Activated naive CD4-positive, alpha-beta T cell treated with anti-CD3 and anti-CD28 coated beads for 36 hours (primary cell): ENCODE measurements at regions not wholly inside any gene's neighbourhood (a gene's known extent, or its start where the extent isn't known, plus 50 kb on each side); places are given as distances from the start of the nearest gene placed in this dataset.

Source experiments
- CTCF ChIA-PET: fragments of 350-600 bp; sonication (Branson Sonifier 250); formaldehyde crosslinking; loops from one replicate; lab custom pipeline; 2021; ENCODE audit warnings: antibody characterized with exemption; lab: Charles Lee
- DNase-seq: peaks from one replicate; pipeline ENCODE4 v3.0.0-alpha.2; 2020
- H3K27ac Mint-ChIP-seq: one replicate; pipeline ENCODE4 v1.8.0; 2021; ENCODE audit warnings: mild to moderate bottlenecking, mixed read lengths
- H3K27me3 Mint-ChIP-seq: one replicate; pipeline ENCODE4 v1.8.0; 2021; ENCODE audit warnings: low read depth, mixed read lengths
- H3K36me3 Mint-ChIP-seq: one replicate; pipeline ENCODE4 v1.8.0; 2021; ENCODE audit warnings: low read depth, mixed read lengths
- H3K4me1 Mint-ChIP-seq: one replicate; pipeline ENCODE4 v1.8.0; 2021; ENCODE audit warnings: low read depth, mixed read lengths
- H3K4me3 Mint-ChIP-seq: one replicate; pipeline ENCODE4 v1.8.0; 2021; ENCODE audit warnings: mild to moderate bottlenecking, moderate library complexity, mixed read lengths
- H3K9me3 Mint-ChIP-seq: one replicate; pipeline ENCODE4 v1.8.0; 2021; ENCODE audit warnings: mixed read lengths
- intact Hi-C: fragments of 100-400 bp; cut with micrococcal nuclease; formaldehyde crosslinking; loops from one replicate; pipeline ENCODE4 v1.15.1; 2023

GRCh38 chr1:37277366-37277765 lies 197.0 kb upstream of the ZC3H12A start:
- CTCF ChIA-PET, result no interaction called here
- Mint-ChIP-seq H3K27ac (no peak overlapping the region), H3K36me3 (no peaks in the 10 kb centered on the region), H3K4me1 (no peaks in the 10 kb centered on the region), H3K27me3 (peaks cover 27% of the 10 kb centered on the region), H3K4me3 (no peak overlapping the region), H3K9me3 (peaks cover 8% of the 10 kb centered on the region)
- intact Hi-C loops, result no loop called here
- no peak for DNase-seq

GRCh38 chr1:37281354-37281753 lies 193.0 kb upstream of the ZC3H12A start:
- H3K4me3 Mint-ChIP-seq, result no peak overlapping the region
- DNase-seq, result no peak
- H3K9me3 Mint-ChIP-seq, result peaks cover 8% of the 10 kb centered on the region
- intact Hi-C loops, result no loop called here
- no peak overlapping the region for H3K27ac Mint-ChIP-seq
- CTCF ChIA-PET, result no interaction called here
- peaks cover 27% of the 10 kb centered on the region for H3K27me3 Mint-ChIP-seq
- H3K4me1 Mint-ChIP-seq, result no peaks in the 10 kb centered on the region
- no peaks in the 10 kb centered on the region for H3K36me3 Mint-ChIP-seq

GRCh38 chr1:37282764-37283163 lies 191.6 kb upstream of the ZC3H12A start:
- H3K9me3 Mint-ChIP-seq, result peaks cover 8% of the 10 kb centered on the region
- CTCF ChIA-PET, result no interaction called here
- intact Hi-C loops, result no loop called here
- H3K36me3 Mint-ChIP-seq, result no peaks in the 10 kb centered on the region
- H3K4me1 Mint-ChIP-seq, result no peaks in the 10 kb centered on the region
- no peak overlapping the region for H3K4me3 Mint-ChIP-seq
- no peak overlapping the region for H3K27ac Mint-ChIP-seq
- H3K27me3 Mint-ChIP-seq, result peaks cover 17% of the 10 kb centered on the region
- no peak for DNase-seq

GRCh38 chr1:37284053-37284452 lies 190.3 kb upstream of the ZC3H12A start:
- Mint-ChIP-seq H3K4me1 (peaks cover 4% of the 10 kb centered on the region), H3K27me3 (peaks cover 17% of the 10 kb centered on the region), H3K9me3 (peaks cover 8% of the 10 kb centered on the region), H3K4me3 (no peak overlapping the region), H3K27ac (no peak overlapping the region), H3K36me3 (no peaks in the 10 kb centered on the region)
- no peak for DNase-seq
- intact Hi-C loops, result no loop called here
- CTCF ChIA-PET, result no interaction called here

GRCh38 chr1:37286881-37287280 lies 187.5 kb upstream of the ZC3H12A start:
- intact Hi-C loops, result no loop called here
- H3K9me3 Mint-ChIP-seq, result no peaks in the 10 kb centered on the region
- no peak for DNase-seq
- peaks cover 4% of the 10 kb centered on the region for H3K4me1 Mint-ChIP-seq
- H3K27me3 Mint-ChIP-seq, result peaks cover 11% of the 10 kb centered on the region
- no peak overlapping the region for H3K27ac Mint-ChIP-seq
- CTCF ChIA-PET, result no interaction called here
- no peak overlapping the region for H3K4me3 Mint-ChIP-seq
- no peaks in the 10 kb centered on the region for H3K36me3 Mint-ChIP-seq

GRCh38 chr1:37288900-37289299 lies 185.5 kb upstream of the ZC3H12A start:
- Mint-ChIP-seq H3K27ac (no peak overlapping the region), H3K36me3 (no peaks in the 10 kb centered on the region), H3K27me3 (peaks cover 7% of the 10 kb centered on the region), H3K9me3 (no peaks in the 10 kb centered on the region), H3K4me3 (no peak overlapping the region), H3K4me1 (peaks cover 4% of the 10 kb centered on the region)
- CTCF ChIA-PET, result no interaction called here
- DNase-seq, result peak; percentile 13
- intact Hi-C loops, result no loop called here

- intact Hi-C loops, result no loop called here
- Mint-ChIP-seq H3K36me3 (no peaks in the 10 kb centered on the region), H3K27me3 (peaks cover 13% of the 10 kb centered on the region), H3K9me3 (no peaks in the 10 kb centered on the region), H3K4me3 (no peak overlapping the region), H3K27ac (no peak overlapping the region), H3K4me1 (peaks cover 4% of the 10 kb centered on the region)
- DNase-seq, result no peak
- CTCF ChIA-PET, result no interaction called here
These were observed 183.7 kb upstream of the ZC3H12A start for GRCh38 chr1:37290718-37291117.

GRCh38 chr1:37292789-37293188 lies 181.6 kb upstream of the ZC3H12A start:
- DNase-seq, result no peak
- H3K36me3 Mint-ChIP-seq, result no peaks in the 10 kb centered on the region
- H3K27me3 Mint-ChIP-seq, result peaks cover 17% of the 10 kb centered on the region
- H3K9me3 Mint-ChIP-seq, result no peaks in the 10 kb centered on the region
- CTCF ChIA-PET, result no interaction called here
- no peak overlapping the region for H3K27ac Mint-ChIP-seq
- no peak overlapping the region for H3K4me3 Mint-ChIP-seq
- intact Hi-C loops, result no loop called here
- H3K4me1 Mint-ChIP-seq, result peaks cover 4% of the 10 kb centered on the region

GRCh38 chr1:37294096-37294495 lies 180.3 kb upstream of the ZC3H12A start:
- H3K4me3 Mint-ChIP-seq, result no peak overlapping the region

GRCh38 chr1:37294529-37294928 lies 179.9 kb upstream of the ZC3H12A start:
- Mint-ChIP-seq H3K36me3 (no peaks in the 10 kb centered on the region), H3K27ac (no peak overlapping the region), H3K27me3 (peaks cover 19% of the 10 kb centered on the region), H3K4me1 (no peaks in the 10 kb centered on the region), H3K4me3 (no peak overlapping the region), H3K9me3 (no peaks in the 10 kb centered on the region)
- DNase-seq, result no peak
- CTCF ChIA-PET, result no interaction called here
- intact Hi-C loops, result no loop called here

More at GRCh38 chr1:37294096-37294495, 180.3 kb upstream of the ZC3H12A start:
- Mint-ChIP-seq H3K9me3 (no peaks in the 10 kb centered on the region), H3K4me1 (peaks cover under 1% of the 10 kb centered on the region), H3K36me3 (no peaks in the 10 kb centered on the region), H3K27ac (no peak overlapping the region), H3K27me3 (peaks cover 17% of the 10 kb centered on the region)
- intact Hi-C loops, result no loop called here
- no peak for DNase-seq
- CTCF ChIA-PET, result no interaction called here

GRCh38 chr1:37298769-37299168 lies 175.6 kb upstream of the ZC3H12A start:
- no peak for DNase-seq
- Mint-ChIP-seq H3K9me3 (no peaks in the 10 kb centered on the region), H3K4me1 (no peaks in the 10 kb centered on the region), H3K36me3 (no peaks in the 10 kb centered on the region), H3K27ac (no peak overlapping the region), H3K27me3 (peaks cover 18% of the 10 kb centered on the region), H3K4me3 (no peak overlapping the region)
- intact Hi-C loops, result no loop called here
- CTCF ChIA-PET, result interaction anchor here (1.5 kb wide), 1 partner anchor 25 kb away, joined by 7 read pairs; no protein-coding TSS in a partner anchor

GRCh38 chr1:37299216-37299615 lies 175.2 kb upstream of the ZC3H12A start:
- Mint-ChIP-seq H3K27ac (no peak overlapping the region), H3K4me3 (no peak overlapping the region), H3K9me3 (no peaks in the 10 kb centered on the region), H3K27me3 (peaks cover 15% of the 10 kb centered on the region), H3K36me3 (no peaks in the 10 kb centered on the region), H3K4me1 (no peaks in the 10 kb centered on the region)
- CTCF ChIA-PET, result interaction anchor here (1.5 kb wide), 1 partner anchor 25 kb away, joined by 7 read pairs; no protein-coding TSS in a partner anchor
- intact Hi-C loops, result no loop called here
- no peak for DNase-seq

GRCh38 chr1:37303884-37304574 lies 170.4 kb upstream of the ZC3H12A start:
- CTCF ChIA-PET, result no interaction called here
- Mint-ChIP-seq H3K9me3 (no peaks in the 10 kb centered on the region), H3K36me3 (no peaks in the 10 kb centered on the region), H3K4me3 (no peak overlapping the region), H3K4me1 (no peaks in the 10 kb centered on the region), H3K27me3 (peaks cover 8% of the 10 kb centered on the region), H3K27ac (no peak overlapping the region)
- intact Hi-C loops, result no loop called here
- no peak for DNase-seq
